Activated CD8-positive, alpha-beta memory T cell treated with anti-CD3 and anti-CD28 coated beads, Interleukin-2, amount 50 U/mL, for 4 hours (primary cell): ENCODE measurements at regions not wholly inside any gene's neighbourhood (a gene's known extent, or its start where the extent isn't known, plus 50 kb on each side); places are given as distances from the start of the nearest gene placed in this dataset.

ENCODE experiments used
- DNase-seq: peaks from one replicate; pipeline ENCODE4 v3.0.0-alpha.2; 2020

- no peak for DNase-seq
Measured at GRCh38 chr11:134677397-134677822, 265.4 kb upstream of the B3GAT1 start.

GRCh38 chr11:134676516-134677287, 264.7 kb upstream of the B3GAT1 start:
- DNase-seq = no peak

GRCh38 chr11:134675983-134676382, 263.9 kb upstream of the B3GAT1 start:
- DNase-seq = no peak

GRCh38 chr11:134674974-134675373, 262.9 kb upstream of the B3GAT1 start:
- DNase-seq = no peak

GRCh38 chr11:134670961-134671370, 258.9 kb upstream of the B3GAT1 start:
- no peak for DNase-seq

- DNase-seq = no peak
Measured at GRCh38 chr11:134670247-134670782, 258.3 kb upstream of the B3GAT1 start.

- no peak for DNase-seq
Measured at GRCh38 chr11:134669796-134670195, 257.8 kb upstream of the B3GAT1 start.

GRCh38 chr11:134668796-134669195, 256.8 kb upstream of the B3GAT1 start:
- no peak for DNase-seq

GRCh38 chr11:134668076-134668475, 256.0 kb upstream of the B3GAT1 start:
- DNase-seq = no peak

- no peak for DNase-seq
Measured at GRCh38 chr11:134667505-134667904, 255.5 kb upstream of the B3GAT1 start.

- no peak for DNase-seq
Measured at GRCh38 chr11:134667175-134667500, 255.1 kb upstream of the B3GAT1 start.

- DNase-seq = no peak
Measured at GRCh38 chr11:134666273-134667174, 254.5 kb upstream of the B3GAT1 start.

- DNase-seq = no peak
Measured at GRCh38 chr11:134665571-134666270, 253.7 kb upstream of the B3GAT1 start.

- no peak for DNase-seq
Measured at GRCh38 chr11:134665188-134665535, 253.1 kb upstream of the B3GAT1 start.

- no peak for DNase-seq
Measured at GRCh38 chr11:134664447-134665187, 252.6 kb upstream of the B3GAT1 start.

- no peak for DNase-seq
Measured at GRCh38 chr11:134663506-134664313, 251.7 kb upstream of the B3GAT1 start.

GRCh38 chr11:134662629-134663360, 250.8 kb upstream of the B3GAT1 start:
- DNase-seq = no peak

- no peak for DNase-seq
Measured at GRCh38 chr11:134661660-134662059, 249.6 kb upstream of the B3GAT1 start.

- no peak for DNase-seq
Measured at GRCh38 chr11:134660416-134660815, 248.4 kb upstream of the B3GAT1 start.

- no peak for DNase-seq
Measured at GRCh38 chr11:134659882-134660281, 247.8 kb upstream of the B3GAT1 start.
